Bronchial epithelial cell (primary cell): ENCODE measurements at regions not wholly inside any gene's neighbourhood (a gene's known extent, or its start where the extent isn't known, plus 50 kb on each side); places are given as distances from the start of the nearest gene placed in this dataset.

ENCODE experiments used
- DNase-seq: peaks from one replicate; pipeline ENCODE4 v3.0.0-alpha.2; 2010; ENCODE audit warnings: low read depth
- FAIRE-seq: peaks from 2 replicates; lab custom pipeline; 2011; peaks lifted over from hg19 to GRCh38; lab: Jason Lieb, UNC
- H3K27me3 ChIP-seq: 2 replicates; pipeline ENCODE4 v1.5.1; 2011; ENCODE audit warnings: low read length; ENCODE audit not compliant: control insufficient read depth, insufficient read depth
- H3K36me3 ChIP-seq: 2 replicates; pipeline ENCODE4 v1.5.1; 2011; ENCODE audit warnings: low read length; ENCODE audit not compliant: control insufficient read depth, insufficient read depth
- H3K4me3 ChIP-seq: 2 replicates; pipeline ENCODE4 v1.5.1; 2011; ENCODE audit warnings: mild to moderate bottlenecking, low read depth, low read length, control low read depth
- TF ChIP-seq, protein P1 (sequence below): IDR thresholded peaks from 2 replicates; pipeline ENCODE4 v1.5.1; 2011; ENCODE audit warnings: mild to moderate bottlenecking, moderate library complexity, low read length, control low read depth, inconsistent platforms; ENCODE audit not compliant: insufficient read depth, severe bottlenecking

DNA sequence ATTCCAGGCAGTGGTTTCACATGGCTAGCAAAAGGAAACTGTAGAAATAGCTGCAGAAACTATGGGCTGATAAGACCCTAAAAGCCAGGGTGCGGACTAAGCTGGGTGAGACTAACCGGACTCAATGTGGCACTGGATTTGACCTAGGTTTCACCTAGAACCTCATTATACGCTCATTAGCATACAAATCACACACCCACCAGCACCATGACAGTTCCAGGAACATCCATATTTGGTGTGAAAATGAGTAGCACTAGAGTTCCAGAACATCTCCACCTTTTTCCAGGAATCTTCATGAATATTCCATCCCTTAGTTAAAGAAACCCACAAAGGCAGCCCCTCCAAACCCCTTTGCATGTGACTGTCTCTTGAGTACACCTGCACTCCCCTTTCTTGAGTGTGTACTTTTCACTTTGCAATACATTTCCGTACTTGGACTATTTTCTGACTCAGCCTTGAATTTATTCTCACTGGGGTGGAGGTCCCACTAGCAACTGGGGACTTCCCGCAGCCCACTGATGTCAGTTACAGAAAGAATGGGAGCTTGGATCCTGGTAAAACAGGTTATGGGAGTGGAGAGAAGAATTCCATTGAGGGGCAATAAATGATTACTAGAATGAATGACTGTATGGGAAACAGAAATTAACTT is 58.0 kb upstream of the SPATA31C2 start:
- DNase-seq (peak; percentile 40), FAIRE-seq (no peak)
- TF ChIP-seq, protein P1, sequence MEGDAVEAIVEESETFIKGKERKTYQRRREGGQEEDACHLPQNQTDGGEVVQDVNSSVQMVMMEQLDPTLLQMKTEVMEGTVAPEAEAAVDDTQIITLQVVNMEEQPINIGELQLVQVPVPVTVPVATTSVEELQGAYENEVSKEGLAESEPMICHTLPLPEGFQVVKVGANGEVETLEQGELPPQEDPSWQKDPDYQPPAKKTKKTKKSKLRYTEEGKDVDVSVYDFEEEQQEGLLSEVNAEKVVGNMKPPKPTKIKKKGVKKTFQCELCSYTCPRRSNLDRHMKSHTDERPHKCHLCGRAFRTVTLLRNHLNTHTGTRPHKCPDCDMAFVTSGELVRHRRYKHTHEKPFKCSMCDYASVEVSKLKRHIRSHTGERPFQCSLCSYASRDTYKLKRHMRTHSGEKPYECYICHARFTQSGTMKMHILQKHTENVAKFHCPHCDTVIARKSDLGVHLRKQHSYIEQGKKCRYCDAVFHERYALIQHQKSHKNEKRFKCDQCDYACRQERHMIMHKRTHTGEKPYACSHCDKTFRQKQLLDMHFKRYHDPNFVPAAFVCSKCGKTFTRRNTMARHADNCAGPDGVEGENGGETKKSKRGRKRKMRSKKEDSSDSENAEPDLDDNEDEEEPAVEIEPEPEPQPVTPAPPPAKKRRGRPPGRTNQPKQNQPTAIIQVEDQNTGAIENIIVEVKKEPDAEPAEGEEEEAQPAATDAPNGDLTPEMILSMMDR: no peak
- no peak overlapping the region for H3K4me3 ChIP-seq
- no peaks in the 10 kb centered on the region for H3K36me3 ChIP-seq
- H3K27me3 ChIP-seq: no peaks in the 10 kb centered on the region

DNA sequence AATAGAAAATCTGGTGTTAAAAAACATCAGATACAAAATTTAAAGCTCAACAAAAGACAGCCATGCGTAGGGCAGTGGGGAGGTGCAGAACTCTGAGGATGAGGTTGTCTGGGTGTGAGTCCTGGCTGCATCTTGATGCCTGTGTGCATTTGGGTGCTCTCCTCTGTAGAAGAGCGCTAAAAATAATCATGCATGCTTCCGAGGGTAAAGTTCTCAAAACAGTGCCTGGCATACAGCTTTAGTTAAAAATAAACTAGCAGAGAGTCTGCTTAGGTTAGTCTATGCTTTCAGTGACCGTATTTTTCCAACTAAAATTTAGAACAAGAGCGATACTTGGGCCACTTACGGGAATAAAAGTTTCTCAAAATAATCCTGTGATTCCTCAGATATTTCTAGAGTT is 55.5 kb upstream of the SPATA31C2 start:
- FAIRE-seq (no peak), DNase-seq (no peak)
- H3K36me3 ChIP-seq: no peaks in the 10 kb centered on the region
- TF ChIP-seq, protein P1: no peak
- H3K4me3 ChIP-seq: no peak overlapping the region
- no peaks in the 10 kb centered on the region for H3K27me3 ChIP-seq

DNA sequence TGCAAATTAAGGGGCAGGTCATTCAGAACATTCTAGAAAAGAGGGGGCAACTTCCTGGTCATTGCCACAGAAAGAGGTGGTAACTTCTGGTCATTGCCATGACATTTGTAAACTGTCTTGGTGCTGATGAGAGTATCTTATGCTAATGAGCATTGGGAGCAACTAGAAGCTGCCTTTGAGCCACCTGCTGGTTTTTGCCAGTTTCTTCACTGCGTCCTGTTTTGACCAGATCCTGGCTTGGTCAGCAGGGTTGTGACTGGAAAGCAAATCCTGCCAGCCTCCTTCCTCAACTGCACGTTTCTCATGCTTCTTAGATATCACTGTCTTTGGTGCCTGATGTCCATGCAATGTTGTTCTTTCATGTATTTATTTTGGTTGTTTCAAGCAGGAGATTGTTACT is 53.2 kb upstream of the SPATA31C2 start:
- Histone ChIP-seq H3K4me3 (no peak overlapping the region), H3K36me3 (no peaks in the 10 kb centered on the region), H3K27me3 (no peaks in the 10 kb centered on the region)
- DNase-seq: no peak
- TF ChIP-seq, protein P1: no peak
- no peak for FAIRE-seq

GRCh38 chr9:88189371-88189770 is 51.1 kb upstream of the SPATA31C2 start:
- no peak for DNase-seq
- TF ChIP-seq, protein P1: no peak
- Histone ChIP-seq H3K4me3 (no peak overlapping the region), H3K36me3 (no peaks in the 10 kb centered on the region), H3K27me3 (no peaks in the 10 kb centered on the region)
- no peak for FAIRE-seq
